ENCODE measurements at regions not wholly inside any gene's neighbourhood (a gene's known extent, or its start where the extent isn't known, plus 50 kb on each side); places are given as distances from the start of the nearest gene placed in this dataset.

- no peak overlapping the region for H3K27ac ChIP-seq
- no peak overlapping the region for H3K4me3 ChIP-seq
- DNase-seq (no peak), ATAC-seq (no peak)
- intact Hi-C loops (cut with DNase I): no loop called here
- no peaks in the 10 kb centered on the region for H3K9me3 ChIP-seq
- TF ChIP-seq, protein P1, sequence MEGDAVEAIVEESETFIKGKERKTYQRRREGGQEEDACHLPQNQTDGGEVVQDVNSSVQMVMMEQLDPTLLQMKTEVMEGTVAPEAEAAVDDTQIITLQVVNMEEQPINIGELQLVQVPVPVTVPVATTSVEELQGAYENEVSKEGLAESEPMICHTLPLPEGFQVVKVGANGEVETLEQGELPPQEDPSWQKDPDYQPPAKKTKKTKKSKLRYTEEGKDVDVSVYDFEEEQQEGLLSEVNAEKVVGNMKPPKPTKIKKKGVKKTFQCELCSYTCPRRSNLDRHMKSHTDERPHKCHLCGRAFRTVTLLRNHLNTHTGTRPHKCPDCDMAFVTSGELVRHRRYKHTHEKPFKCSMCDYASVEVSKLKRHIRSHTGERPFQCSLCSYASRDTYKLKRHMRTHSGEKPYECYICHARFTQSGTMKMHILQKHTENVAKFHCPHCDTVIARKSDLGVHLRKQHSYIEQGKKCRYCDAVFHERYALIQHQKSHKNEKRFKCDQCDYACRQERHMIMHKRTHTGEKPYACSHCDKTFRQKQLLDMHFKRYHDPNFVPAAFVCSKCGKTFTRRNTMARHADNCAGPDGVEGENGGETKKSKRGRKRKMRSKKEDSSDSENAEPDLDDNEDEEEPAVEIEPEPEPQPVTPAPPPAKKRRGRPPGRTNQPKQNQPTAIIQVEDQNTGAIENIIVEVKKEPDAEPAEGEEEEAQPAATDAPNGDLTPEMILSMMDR (IDR thresholded peaks at IDR 0.05): no peak
- 73 to 85% (median 84%) methylated on average over 5 of the region's 5 CpGs for WGBS, 3 donors
- no peaks in the 10 kb centered on the region for H3K36me3 ChIP-seq (ENCODE audit: insufficient read depth in 1 of 2, low read depth in 1 of 2)
- no peaks in the 10 kb centered on the region for H3K27me3 ChIP-seq (ENCODE audit: insufficient read depth in 3 of 3, low read length in 2 of 3)
- no peaks in the 10 kb centered on the region for H3K4me1 ChIP-seq
Measured at GRCh38 chr14:65346474-65346873, 66.1 kb upstream of the FUT8 start.

DNA sequence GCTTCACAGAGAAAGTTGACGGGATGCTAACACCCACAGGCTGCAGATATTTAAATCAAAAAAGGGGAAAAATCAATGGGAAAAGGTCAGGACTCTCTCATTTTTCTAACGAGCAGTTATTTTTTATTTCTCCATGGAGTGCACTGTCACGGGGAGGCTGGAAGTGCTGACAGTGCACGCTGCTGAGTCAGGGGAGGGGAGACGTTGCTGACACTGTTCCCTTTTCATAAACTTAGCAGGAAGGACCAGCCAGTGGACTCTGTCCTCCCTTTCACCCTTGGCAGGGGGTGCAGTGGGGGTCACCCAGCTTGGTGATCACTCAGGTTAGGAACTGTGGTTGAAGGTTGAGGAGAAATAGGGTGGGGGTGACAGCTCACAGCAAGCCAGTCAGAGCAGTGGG lies 65.6 kb upstream of the FUT8 start:
- TF ChIP-seq, protein P1 (IDR thresholded peaks at IDR 0.05): no peak
- H3K36me3 ChIP-seq (ENCODE audit: insufficient read depth in 1 of 2, low read depth in 1 of 2): no peaks in the 10 kb centered on the region
- H3K27ac ChIP-seq: no peak overlapping the region
- no peaks in the 10 kb centered on the region for H3K27me3 ChIP-seq (ENCODE audit: insufficient read depth in 3 of 3, low read length in 2 of 3)
- ATAC-seq: no peak
- no peaks in the 10 kb centered on the region for H3K9me3 ChIP-seq
- intact Hi-C loops (cut with DNase I): no loop called here
- no peaks in the 10 kb centered on the region for H3K4me1 ChIP-seq
- 59 to 63% (median 62%) methylated on average over 5 of the region's 5 CpGs for WGBS, 3 donors
- DNase-seq: peak in 1 of 2 donors; percentile 15
- H3K4me3 ChIP-seq: no peak overlapping the region

DNA sequence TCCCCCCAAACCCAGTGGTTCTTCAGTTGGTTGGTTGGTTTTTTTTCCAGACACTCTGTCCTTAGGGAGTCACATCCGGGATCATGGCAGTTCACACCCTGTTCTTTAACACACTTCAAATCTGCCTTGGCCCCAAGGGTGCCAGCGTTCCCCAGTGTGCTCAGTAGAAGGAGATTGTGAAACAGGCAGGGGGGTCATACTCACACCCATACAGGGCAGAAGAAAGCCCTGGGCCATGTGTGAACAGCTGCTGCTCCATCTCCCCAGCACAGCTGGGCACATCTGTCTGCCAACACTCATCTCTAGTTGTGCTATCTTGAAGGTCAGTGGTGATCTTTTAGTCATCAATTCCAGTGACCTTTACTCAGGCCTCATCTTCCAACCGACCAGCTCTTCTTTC lies 64.4 kb upstream of the FUT8 start:
- peak in 2 of 4 donors; percentile 48 to 52 for ATAC-seq

DNA sequence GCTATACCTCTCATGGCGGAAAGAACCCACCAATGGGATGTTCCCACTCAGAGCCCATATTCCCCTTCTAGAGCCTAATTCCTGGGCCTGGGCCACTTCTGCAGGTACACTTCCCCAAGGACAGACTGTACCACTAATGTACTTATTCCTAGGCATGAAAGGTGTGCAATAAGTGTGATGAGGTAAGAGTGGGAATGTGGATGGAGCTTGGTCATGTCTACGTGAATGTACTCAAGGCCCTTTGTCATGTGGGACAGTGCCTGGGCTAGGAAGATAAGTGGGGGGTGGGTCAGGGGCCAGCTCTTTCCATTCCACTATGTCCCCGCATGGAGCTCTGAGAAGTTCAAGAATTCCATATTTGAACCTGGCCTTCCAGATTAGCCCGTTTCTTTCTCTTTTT lies 63.4 kb upstream of the FUT8 start:
- Histone ChIP-seq H3K27me3 (ENCODE audit: insufficient read depth in 3 of 3, low read length in 2 of 3) (no peaks in the 10 kb centered on the region), H3K4me3 (no peak overlapping the region), H3K9me3 (no peaks in the 10 kb centered on the region), H3K4me1 (peaks cover 5% of the 10 kb centered on the region), H3K36me3 (ENCODE audit: insufficient read depth in 1 of 2, low read depth in 1 of 2) (no peaks in the 10 kb centered on the region), H3K27ac (no peak overlapping the region)
- TF ChIP-seq, protein P1 (IDR thresholded peaks at IDR 0.05): no peak
- 87 to 93% (median 88%) methylated on average over 4 of the region's 4 CpGs for WGBS, 3 donors
- ATAC-seq (peak in 2 of 4 donors; percentile 47 to 68), DNase-seq (no peak)
- intact Hi-C loops (cut with DNase I): no loop called here

More for the DNA sequence above, 64.4 kb upstream of the FUT8 start:
- Histone ChIP-seq H3K36me3 (ENCODE audit: insufficient read depth in 1 of 2, low read depth in 1 of 2) (no peaks in the 10 kb centered on the region), H3K9me3 (no peaks in the 10 kb centered on the region), H3K27ac (no peak overlapping the region), H3K4me3 (no peak overlapping the region), H3K27me3 (ENCODE audit: insufficient read depth in 3 of 3, low read length in 2 of 3) (no peaks in the 10 kb centered on the region), H3K4me1 (peaks cover 2% of the 10 kb centered on the region)
- DNase-seq: peak; percentile 18 to 55
- TF ChIP-seq, protein P1 (IDR thresholded peaks at IDR 0.05): no peak
- intact Hi-C loops (cut with DNase I): no loop called here
- 39 to 65% (median 41%) methylated on average over 3 of the region's 3 CpGs for WGBS, 3 donors

GRCh38 chr14:65351493-65352194 lies 60.9 kb upstream of the FUT8 start:
- intact Hi-C loops (cut with DNase I): no loop called here
- Histone ChIP-seq H3K4me1 (peaks cover 16% of the 10 kb centered on the region), H3K9me3 (no peaks in the 10 kb centered on the region), H3K27ac (no peak overlapping the region), H3K4me3 (no peak overlapping the region), H3K36me3 (ENCODE audit: insufficient read depth in 1 of 2, low read depth in 1 of 2) (no peaks in the 10 kb centered on the region), H3K27me3 (ENCODE audit: insufficient read depth in 3 of 3, low read length in 2 of 3) (no peaks in the 10 kb centered on the region)
- 69 to 78% (median 75%) methylated on average over 6 of the region's 6 CpGs for WGBS, 3 donors
- TF ChIP-seq, protein P1 (IDR thresholded peaks at IDR 0.05): no peak
- no peak for DNase-seq
- no peak for ATAC-seq

Measured in psoas muscle (tissue), 7 donors.